Left cardiac atrium (tissue), 4 donors: ENCODE measurements at regions not wholly inside any gene's neighbourhood (a gene's known extent, or its start where the extent isn't known, plus 50 kb on each side); places are given as distances from the start of the nearest gene placed in this dataset.

Experiments used
- ATAC-seq, 2 donors: fragments of 200-7000 bp; cut with Tn5 transposase; one replicate each; pipeline ENCODE4 v1.9.1; 2020; ENCODE audit warnings: mild to moderate bottlenecking in 2 of 2, moderate library complexity in 2 of 2
- DNase-seq: peaks from one replicate; pipeline ENCODE4 v3.0.0-alpha.2; 2020
- intact Hi-C, 2 donors: fragments of 100-400 bp; cut with DNase I; formaldehyde crosslinking; loops; one replicate each; pipeline versions ENCODE4 v1.14.1 to v1.15.1; 2022 to 2023
- donor health status: DM: no; HTN: yes; CAD: no.
- donor health status: DM: no; HTN: yes; CAD: no; lungs with severe emphysema.
- donor health status: DM: yes; HTN: yes; CAD: no.
- donor health status: Dilated cardiomyopathy.

DNA sequence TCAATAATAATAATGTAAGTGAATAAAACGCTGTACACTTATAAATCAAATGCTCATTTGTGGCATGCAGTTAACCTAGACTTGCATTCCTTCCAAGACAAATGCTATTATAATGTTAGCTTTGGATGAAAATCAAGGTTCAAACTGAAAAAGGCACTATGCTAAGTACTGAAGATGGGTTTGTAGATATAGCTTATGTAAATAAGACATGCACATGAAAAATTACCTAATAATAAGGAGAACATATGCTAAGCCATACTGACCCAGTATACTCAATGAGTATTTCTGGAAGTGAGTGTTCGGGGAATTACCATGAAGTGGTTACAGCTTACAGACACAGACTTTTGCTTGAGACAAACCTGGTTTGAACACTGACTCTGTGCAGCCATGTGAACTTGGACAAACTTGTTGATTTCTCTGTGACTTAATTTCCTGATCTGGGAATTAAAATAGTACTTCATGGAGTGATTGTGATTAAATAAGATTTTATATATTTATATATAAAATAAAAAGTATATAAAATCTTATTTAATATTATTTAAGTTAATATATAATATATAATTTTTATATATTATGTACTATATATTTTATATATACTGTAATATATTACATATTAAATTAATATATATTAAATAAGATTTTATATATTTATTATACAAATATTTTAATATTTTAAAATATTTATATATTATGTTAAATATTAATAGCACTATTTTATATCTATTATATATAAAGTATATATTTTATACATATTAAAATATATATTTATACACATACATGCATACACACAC, 159.2 kb downstream of the ZPLD1 start:
- no peak for ATAC-seq
- intact Hi-C loops, result no loop called here
- no peak for DNase-seq

DNA sequence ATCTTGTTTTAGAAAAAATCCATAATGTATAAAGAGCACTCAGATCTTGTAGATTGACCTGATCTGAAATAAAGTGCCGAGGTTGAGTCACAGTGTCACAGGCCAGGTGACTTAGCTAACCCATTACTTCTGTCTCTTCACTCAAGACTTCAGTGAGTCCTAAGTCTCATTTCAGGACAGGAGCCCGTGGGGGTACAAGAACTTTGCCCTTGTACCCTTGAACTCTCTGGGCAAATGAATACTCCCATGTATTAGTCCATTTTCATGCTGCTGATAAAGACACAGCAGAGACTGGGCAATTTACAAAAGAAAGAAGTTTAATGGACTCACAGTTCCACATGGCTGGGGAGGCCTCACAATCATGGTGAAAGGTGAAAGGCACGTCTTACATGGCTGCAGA, 160.2 kb downstream of the ZPLD1 start:
- ATAC-seq, result no peak
- DNase-seq, result no peak
- intact Hi-C loops, result no loop called here

DNA sequence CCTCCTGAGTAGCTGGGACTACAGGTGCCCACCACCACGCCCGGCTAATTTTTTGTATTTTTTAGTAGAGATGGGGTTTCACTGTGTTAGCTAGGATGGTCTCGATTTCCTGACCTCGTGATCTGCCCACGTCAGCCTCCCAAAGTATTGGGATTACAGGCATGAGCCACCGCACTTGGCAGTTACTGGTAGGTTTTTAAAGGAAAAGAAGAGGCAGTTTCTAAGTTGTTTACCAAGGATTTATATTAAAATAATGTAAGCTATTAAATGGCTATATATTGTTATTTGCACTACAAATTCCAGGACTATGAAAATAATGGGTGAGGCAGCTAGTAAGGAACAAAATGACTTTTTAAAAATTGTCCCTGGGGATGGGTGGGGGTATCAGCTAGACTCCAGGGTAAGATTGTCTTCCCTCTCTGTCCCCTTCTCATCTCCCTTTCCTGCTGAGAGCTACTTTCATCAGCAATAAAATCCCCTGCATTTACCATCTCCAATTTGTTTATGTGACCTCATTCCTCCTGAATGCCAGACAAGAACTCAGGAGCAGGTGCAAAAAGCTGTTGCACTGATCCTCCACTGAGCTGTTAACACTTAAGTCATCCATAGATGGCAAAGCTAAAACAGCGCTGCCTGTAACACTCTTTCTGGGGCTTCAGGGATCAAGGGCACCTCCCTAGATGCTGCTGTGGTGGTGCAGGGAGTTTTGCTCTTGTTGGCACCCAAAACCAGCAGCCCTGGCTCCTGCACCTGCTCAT, 165.2 kb downstream of the ZPLD1 start:
- intact Hi-C loops, result no loop called here
- DNase-seq (no peak), ATAC-seq (peak in 1 of 2 donors; percentile 43)

- intact Hi-C loops, result no loop called here
- no peak for DNase-seq
- ATAC-seq, result no peak
These were observed 170.3 kb downstream of the ZPLD1 start for GRCh38 chr3:102605153-102605552.

DNA sequence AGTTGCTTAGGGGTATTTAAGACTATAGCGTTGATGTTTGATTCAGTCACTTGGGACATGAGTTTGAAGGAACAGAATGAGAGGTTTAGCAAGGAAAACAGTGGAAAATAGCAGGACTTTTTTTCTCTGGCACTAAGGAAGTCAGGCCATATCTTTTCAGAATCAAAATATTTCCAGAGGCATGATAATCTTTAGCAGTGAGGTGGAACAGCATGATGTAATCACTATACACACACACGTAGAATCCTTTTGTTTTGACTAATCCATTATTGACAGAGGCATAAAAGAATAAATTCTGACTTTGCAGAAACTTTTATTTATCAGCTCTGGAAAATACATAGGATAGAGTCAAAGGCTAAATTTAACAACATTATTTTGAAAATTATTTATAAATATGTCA, 174.1 kb downstream of the ZPLD1 start:
- intact Hi-C loops, result no loop called here
- ATAC-seq (no peak), DNase-seq (no peak)

DNA sequence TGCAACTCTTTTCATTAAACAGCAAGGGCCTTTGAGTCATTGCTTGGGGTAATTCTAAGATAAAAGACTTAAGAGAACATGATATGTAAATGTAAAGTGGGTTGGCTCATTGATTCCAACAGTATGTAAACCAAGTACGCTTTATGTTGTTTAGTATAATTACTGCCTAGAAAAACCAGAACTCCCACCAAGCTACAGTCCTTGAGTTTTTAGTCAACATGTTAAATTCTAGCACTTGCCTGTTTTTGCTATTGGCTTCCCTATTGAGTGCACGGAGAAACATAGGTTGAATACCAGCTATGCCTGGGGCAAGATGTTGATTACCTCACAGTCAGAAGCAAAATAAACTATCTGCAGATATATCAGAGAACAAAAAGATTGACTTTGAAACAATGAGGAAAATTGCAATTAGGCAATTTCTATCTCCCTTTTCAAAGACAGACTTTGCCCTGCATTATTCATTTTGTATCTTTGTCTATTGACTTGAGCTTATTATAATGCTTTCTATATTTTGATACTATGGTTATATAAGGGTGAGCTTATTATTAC, 179.3 kb downstream of the ZPLD1 start:
- ATAC-seq (no peak), DNase-seq (no peak)
- intact Hi-C loops, result no loop called here

GRCh38 chr3:102614585-102614984, 179.8 kb downstream of the ZPLD1 start:
- ATAC-seq (no peak), DNase-seq (no peak)
- intact Hi-C loops, result no loop called here

GRCh38 chr3:102617381-102617780, 182.6 kb downstream of the ZPLD1 start:
- DNase-seq (no peak), ATAC-seq (no peak)
- intact Hi-C loops, result no loop called here

DNA sequence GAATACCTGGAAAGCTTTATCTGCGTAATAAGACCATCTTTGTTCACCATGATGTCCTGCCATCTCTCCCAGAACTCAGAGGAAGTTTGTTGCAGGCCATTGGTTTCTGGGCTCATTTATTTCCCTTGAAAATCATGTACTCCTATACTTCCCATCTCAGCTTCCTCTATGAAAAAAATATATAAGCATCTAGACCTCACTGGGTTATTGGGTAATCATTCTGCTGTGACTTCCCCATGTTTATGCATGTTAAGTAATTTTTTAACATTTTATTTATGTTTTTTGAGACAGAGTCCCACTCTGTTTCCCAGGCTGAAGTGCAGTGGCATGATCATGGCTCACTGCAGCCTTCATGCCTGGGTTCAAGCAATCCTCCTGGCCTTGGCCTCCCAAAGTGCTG, 184.5 kb downstream of the ZPLD1 start:
- DNase-seq (no peak), ATAC-seq (no peak)
- intact Hi-C loops, result no loop called here

GRCh38 chr3:102629943-102630342, 195.1 kb downstream of the ZPLD1 start:
- ATAC-seq, result no peak
- no peak for DNase-seq
- intact Hi-C loops, result no loop called here

DNA sequence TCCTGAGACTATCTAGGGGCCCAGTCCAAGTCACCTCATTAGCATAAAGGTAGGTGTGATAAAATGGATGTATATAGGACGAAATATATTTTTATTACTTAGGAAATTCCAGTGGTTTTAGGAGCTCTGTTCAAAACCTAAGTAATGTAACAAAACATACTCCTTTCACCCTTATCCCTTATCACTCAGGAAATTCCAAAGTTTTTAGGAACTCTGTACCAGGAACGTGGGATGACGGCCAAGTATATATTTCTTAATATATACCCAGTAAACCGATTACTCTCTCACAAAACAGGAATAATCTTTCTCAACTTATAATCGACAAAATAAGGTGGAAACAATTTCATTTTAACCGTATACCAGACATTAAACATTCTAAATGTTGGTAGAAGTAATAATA, 195.7 kb downstream of the ZPLD1 start:
- intact Hi-C loops, result no loop called here
- DNase-seq, result no peak
- no peak for ATAC-seq

- ATAC-seq (no peak), DNase-seq (no peak)
- intact Hi-C loops, result no loop called here
These were observed 208.7 kb downstream of the ZPLD1 start for GRCh38 chr3:102643546-102643945.

DNA sequence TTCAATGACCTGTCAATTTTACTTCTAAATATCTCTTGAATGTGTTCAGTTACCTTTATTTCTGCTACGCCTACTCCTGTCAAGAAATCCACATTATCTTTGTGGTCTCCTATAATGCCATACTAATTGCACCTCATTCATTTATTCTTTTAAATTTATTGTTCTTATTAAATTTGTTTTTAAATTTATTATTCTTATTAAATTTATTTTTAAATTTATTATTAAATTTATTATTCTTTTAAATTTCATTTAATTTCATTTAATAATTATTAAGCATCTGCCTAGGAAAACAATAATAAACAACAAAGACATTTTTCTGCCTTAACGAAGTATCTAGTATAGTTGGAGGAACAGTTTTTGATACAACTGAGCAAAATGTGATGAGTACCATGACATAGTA, 211.7 kb downstream of the ZPLD1 start:
- no peak for ATAC-seq
- intact Hi-C loops, result no loop called here
- DNase-seq, result no peak

- no peak for ATAC-seq
These were observed 225.8 kb downstream of the ZPLD1 start for GRCh38 chr3:102660653-102661052.

GRCh38 chr3:102661707-102662497, 227.1 kb downstream of the ZPLD1 start:
- no peak for DNase-seq
- intact Hi-C loops, result no loop called here

More at GRCh38 chr3:102660653-102661052, 225.8 kb downstream of the ZPLD1 start:
- no peak for DNase-seq
- intact Hi-C loops, result no loop called here

GRCh38 chr3:102662498-102662772, 227.6 kb downstream of the ZPLD1 start:
- ATAC-seq (no peak), DNase-seq (no peak)
- intact Hi-C loops, result no loop called here

More at GRCh38 chr3:102661707-102662497, 227.1 kb downstream of the ZPLD1 start:
- no peak for ATAC-seq

DNA sequence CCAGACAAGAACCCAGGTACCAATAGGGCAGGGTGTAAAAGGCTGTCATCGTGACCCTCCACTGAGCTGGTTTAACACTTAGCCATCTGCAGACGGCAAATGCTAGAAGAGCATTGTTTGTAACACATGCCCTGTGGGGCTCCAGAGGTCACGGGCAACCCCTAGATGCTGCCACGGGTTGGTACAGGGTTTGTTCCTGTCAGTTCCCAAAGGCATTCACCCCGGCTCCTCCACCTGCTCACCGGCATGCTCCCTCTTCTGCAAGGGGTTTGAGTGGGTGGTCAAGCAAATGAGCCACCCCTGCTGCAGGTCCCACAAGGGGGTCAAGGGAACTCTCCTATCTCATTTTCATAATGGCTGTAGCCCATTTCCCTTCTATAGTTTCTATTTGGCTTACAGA, 229.3 kb downstream of the ZPLD1 start:
- intact Hi-C loops, result no loop called here
- DNase-seq (no peak), ATAC-seq (no peak)

GRCh38 chr3:102665183-102665582, 230.4 kb downstream of the ZPLD1 start:
- ATAC-seq, result no peak
- intact Hi-C loops, result no loop called here

DNA sequence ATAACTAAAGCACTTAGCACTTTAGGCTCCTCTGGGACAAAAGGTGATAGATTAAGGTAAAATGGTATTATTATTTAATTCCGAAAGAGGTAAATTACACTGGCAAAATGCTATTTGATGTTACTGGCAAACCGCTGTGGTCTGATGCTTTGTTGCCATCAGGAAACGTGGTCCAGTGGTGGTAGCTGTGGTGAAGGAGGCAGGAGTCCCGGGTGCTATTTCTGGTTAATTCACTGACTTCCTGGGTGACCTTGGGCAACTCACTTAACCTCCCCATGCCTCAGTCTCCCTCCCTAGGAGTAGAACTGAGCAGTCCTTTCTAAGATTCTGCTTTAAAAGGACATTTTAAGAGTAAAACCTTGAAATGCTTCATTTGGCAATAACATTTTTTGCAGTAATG, 233.4 kb downstream of the ZPLD1 start:
- ATAC-seq (no peak), DNase-seq (no peak)
- intact Hi-C loops, result no loop called here

More at GRCh38 chr3:102665183-102665582, 230.4 kb downstream of the ZPLD1 start:
- no peak for DNase-seq

GRCh38 chr3:102670986-102671385, 236.2 kb downstream of the ZPLD1 start:
- no peak for ATAC-seq
- intact Hi-C loops, result loop anchor here (5.0 kb wide), 1 partner anchor 71 kb away; no protein-coding TSS in a partner anchor

More at GRCh38 chr3:102670986-102671385, 236.2 kb downstream of the ZPLD1 start:
- DNase-seq, result no peak
